Lower leg skin (tissue), 4 donors: ENCODE measurements at regions not wholly inside any gene's neighbourhood (a gene's known extent, or its start where the extent isn't known, plus 50 kb on each side); places are given as distances from the start of the nearest gene placed in this dataset.

Source experiments
- DNase-seq, 2 donors: peaks; one replicate each; pipeline ENCODE4 v3.0.0-alpha.2; 2019; ENCODE audit warnings: low spot score in 2 of 2
- H3K4me3 ChIP-seq: fragments of 200-600 bp; sonication (generic); 2 replicates; pipeline ENCODE4 v1.5.1; 2017; ENCODE audit warnings: mild to moderate bottlenecking, low read depth; ENCODE audit not compliant: poor library complexity, severe bottlenecking
- POLR2A ChIP-seq, 2 donors: fragments of 450-650 bp; IDR thresholded peaks; one replicate each; pipeline ENCODE4 v1.6.1; 2016 to 2017; ENCODE audit warnings: antibody characterized with exemption in 2 of 2, mild to moderate bottlenecking in 1 of 2, moderate library complexity in 1 of 2
- WGBS, 2 donors: methylation state at CpG; one replicate each; pipeline ENCODE4 v1.1.5; 2018; 5-methylcytosine and 5-hydroxymethylcytosine counted together
- intact Hi-C: fragments of 100-400 bp; cut with DNase I; formaldehyde crosslinking; loops from one replicate; pipeline ENCODE4 v1.15.0; 2023; ENCODE audit warnings: low total_unique reads
- TF ChIP-seq, protein P1 (sequence below), 3 donors: fragments of 450-650 bp; IDR thresholded peaks; one replicate each; pipeline ENCODE4 v1.5.1; 2016; ENCODE audit warnings: antibody characterized with exemption in 3 of 3, mild to moderate bottlenecking in 3 of 3, moderate library complexity in 2 of 3

DNA sequence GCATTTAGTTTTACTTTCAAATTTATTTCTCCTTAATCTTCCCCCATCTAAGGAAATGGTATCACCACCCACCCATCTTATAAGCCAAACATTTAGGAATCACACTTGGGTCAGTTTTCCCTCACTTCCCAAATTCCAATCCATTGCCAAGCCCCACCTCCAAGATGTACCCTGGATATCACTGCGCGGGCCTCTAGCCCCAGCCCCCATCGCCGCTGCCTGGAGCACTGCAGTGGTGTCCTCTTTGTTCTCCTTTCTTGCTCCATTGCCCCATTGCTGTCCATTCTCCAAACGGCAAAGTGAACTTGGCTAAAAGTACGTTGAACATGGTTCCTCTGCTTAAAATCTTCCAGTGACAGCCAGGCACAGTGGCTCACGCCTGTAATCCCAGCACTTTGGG lies 267.8 kb downstream of the SHOX2 start:
- DNase-seq, result no peak
- no peak for TF ChIP-seq POLR2A (IDR thresholded peaks at IDR 0.05)
- TF ChIP-seq, protein P1, sequence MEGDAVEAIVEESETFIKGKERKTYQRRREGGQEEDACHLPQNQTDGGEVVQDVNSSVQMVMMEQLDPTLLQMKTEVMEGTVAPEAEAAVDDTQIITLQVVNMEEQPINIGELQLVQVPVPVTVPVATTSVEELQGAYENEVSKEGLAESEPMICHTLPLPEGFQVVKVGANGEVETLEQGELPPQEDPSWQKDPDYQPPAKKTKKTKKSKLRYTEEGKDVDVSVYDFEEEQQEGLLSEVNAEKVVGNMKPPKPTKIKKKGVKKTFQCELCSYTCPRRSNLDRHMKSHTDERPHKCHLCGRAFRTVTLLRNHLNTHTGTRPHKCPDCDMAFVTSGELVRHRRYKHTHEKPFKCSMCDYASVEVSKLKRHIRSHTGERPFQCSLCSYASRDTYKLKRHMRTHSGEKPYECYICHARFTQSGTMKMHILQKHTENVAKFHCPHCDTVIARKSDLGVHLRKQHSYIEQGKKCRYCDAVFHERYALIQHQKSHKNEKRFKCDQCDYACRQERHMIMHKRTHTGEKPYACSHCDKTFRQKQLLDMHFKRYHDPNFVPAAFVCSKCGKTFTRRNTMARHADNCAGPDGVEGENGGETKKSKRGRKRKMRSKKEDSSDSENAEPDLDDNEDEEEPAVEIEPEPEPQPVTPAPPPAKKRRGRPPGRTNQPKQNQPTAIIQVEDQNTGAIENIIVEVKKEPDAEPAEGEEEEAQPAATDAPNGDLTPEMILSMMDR (IDR thresholded peaks at IDR 0.05), result no peak
- intact Hi-C loops, result no loop called here
- WGBS, 2 donors, result 85 to 90% methylated on average over 7 of the region's 7 CpGs
- H3K4me3 ChIP-seq, result no peak overlapping the region

DNA sequence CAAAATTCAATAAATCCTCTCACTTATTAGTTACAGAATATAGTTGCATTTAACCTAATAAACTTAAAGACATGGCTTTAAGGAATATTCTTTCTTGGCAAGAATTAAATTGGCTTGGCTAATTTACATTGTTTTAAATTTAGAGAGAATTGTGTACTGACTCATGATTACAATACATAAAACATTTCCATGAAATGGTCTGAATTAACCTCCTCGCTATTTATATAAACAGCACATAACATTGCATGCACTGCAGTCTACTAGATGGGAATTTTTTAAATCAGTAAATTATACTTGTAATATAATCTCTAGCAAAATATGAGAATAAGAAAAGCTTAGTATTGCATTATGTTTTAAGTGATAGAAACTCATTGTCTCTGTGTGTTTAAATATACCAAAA lies 268.9 kb downstream of the SHOX2 start:
- no peak for DNase-seq
- intact Hi-C loops, result no loop called here
- H3K4me3 ChIP-seq, result no peak overlapping the region
- TF ChIP-seq, protein P1 (IDR thresholded peaks at IDR 0.05), result no peak
- TF ChIP-seq POLR2A (IDR thresholded peaks at IDR 0.05), result no peak
- 89 to 92% methylated on average over 1 of the region's 1 CpG for WGBS, 2 donors

DNA sequence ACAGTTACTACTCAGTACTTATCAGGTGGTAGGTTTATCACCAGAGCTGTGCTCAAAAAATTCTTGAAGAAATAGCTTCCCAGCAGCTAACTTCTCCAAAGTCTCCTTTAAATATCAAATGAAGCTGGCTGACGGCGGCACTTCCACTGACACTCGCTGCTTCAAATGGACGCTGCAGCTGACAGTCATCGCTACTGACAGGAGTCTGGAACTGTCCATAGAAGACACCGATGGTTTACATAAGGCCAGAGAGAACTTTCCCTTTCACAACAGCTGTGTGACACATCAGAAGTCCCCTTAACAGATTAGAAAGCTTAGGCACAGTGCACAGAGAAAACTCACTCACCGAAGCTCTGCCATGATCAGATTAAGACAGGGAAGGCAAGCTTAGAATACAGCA lies 270.2 kb downstream of the SHOX2 start:
- TF ChIP-seq POLR2A (IDR thresholded peaks at IDR 0.05), result no peak
- TF ChIP-seq, protein P1 (IDR thresholded peaks at IDR 0.05), result no peak
- WGBS, 2 donors, result 74 to 88% methylated on average over 7 of the region's 7 CpGs
- intact Hi-C loops, result no loop called here
- no peak for DNase-seq
- H3K4me3 ChIP-seq, result no peak overlapping the region

DNA sequence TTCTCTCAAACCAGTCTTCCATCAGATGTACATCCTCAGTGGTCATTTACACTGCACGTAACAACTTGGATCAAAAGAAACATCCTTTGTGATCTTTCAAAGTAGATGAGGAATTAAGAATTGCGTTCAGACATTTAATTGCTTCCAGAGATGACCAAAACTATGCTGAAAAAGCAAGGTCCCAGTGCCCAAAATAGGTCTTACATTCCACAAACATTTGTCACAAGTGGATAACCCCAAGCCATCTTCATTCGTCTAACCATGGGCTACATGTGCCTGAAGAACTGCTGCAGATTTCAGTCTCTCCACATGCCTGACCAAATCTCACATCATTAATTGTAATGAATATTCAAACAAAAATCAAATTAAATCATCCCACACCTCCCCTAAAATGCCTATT lies 273.6 kb downstream of the SHOX2 start:
- intact Hi-C loops, result no loop called here
- TF ChIP-seq, protein P1 (IDR thresholded peaks at IDR 0.05), result no peak
- TF ChIP-seq POLR2A (IDR thresholded peaks at IDR 0.05), result no peak
- 61 to 71% methylated on average over 3 of the region's 3 CpGs for WGBS, 2 donors
- no peak for DNase-seq
- no peak overlapping the region for H3K4me3 ChIP-seq

DNA sequence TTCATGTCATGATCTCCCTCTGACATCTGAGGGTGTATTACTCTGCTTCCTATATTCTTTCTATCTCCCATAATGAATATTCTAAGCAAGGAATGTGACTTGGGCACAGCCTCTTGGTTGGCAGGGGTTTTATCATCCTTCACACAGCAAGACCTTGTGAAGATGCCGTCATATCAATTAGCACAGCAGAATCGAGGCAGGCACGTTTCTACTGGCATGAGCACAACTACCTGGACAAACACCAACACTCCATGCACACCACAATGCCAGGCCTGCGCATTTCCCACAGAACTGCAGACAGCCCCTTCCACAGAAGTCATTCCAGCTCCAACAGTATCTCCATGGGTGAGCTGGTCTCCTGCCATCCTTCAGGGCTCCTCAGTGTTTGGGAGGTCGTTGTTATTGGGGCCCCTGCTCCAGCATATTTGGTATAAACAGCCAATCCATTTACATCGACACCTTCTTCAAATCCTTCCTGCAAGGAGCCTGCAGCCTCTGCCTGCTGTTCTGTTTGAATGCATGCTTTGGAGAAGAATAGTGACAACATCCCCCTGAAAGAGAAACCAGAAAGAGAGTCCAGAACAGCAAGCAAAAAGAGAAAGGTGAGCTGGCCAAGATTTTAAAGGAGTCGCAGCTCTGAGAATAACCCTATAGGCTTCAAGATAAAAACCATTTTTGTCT lies 275.5 kb downstream of the SHOX2 start:
- intact Hi-C loops, result no loop called here
- H3K4me3 ChIP-seq, result no peak overlapping the region
- no peak for DNase-seq
- 51 to 57% methylated on average over 7 of the region's 7 CpGs for WGBS, 2 donors
- TF ChIP-seq, protein P1 (IDR thresholded peaks at IDR 0.05), result no peak

DNA sequence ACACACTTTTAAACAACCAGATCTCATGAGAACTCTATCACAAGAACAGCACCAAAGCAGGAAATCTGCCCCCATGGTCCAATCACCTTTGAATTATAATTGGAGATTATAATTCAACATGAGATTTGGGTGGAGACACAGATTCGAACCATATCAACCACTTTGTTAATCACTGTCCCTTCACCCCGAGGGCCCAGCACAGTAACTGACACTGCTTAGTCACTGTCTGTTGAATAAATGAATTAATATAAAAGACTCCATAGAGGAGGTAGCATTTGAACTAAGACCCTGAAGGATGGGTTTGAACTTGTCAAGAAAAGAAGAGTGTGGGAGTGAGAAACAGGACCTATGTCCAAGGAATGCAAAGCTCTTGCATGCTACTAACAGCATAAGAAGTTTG lies 276.4 kb downstream of the SHOX2 start:
- H3K4me3 ChIP-seq, result no peak overlapping the region
- 88 to 95% methylated on average over 2 of the region's 2 CpGs for WGBS, 2 donors
- intact Hi-C loops, result loop anchor here (2.0 kb wide), 1 partner anchor 43 kb away; no protein-coding TSS in a partner anchor
- TF ChIP-seq POLR2A (IDR thresholded peaks at IDR 0.05), result no peak
- TF ChIP-seq, protein P1 (IDR thresholded peaks at IDR 0.05), result no peak
- DNase-seq, result no peak
